HEK293T (cell line): ENCODE measurements at regions not wholly inside any gene's neighbourhood (a gene's known extent, or its start where the extent isn't known, plus 50 kb on each side); places are given as distances from the start of the nearest gene placed in this dataset.

Experiments
- CTCF ChIA-PET: fragments of 350-600 bp; formaldehyde crosslinking; extraction: SDS; loops from one replicate; lab custom pipeline; 2021; ENCODE audit warnings: antibody characterized with exemption, inconsistent platforms; lab: Yijun Ruan, JAX
- POLR2A ChIA-PET: fragments of 350-600 bp; formaldehyde crosslinking; extraction: SDS; loops from one replicate; lab custom pipeline; 2020; ENCODE audit warnings: antibody characterized with exemption, inconsistent platforms; lab: Yijun Ruan, JAX
- DNase-seq: peaks from one replicate; pipeline ENCODE4 v3.0.0; 2012; ENCODE audit warnings: mixed read lengths; ENCODE audit errors: extremely low spot score
- ARNT ChIP-seq: fragments of 450-650 bp; IDR thresholded peaks from 2 replicates; pipeline ENCODE4 v1.6.1; 2017; ENCODE audit warnings: mild to moderate bottlenecking
- BHLHE40 ChIP-seq: fragments of 450-650 bp; IDR thresholded peaks from 2 replicates; pipeline ENCODE4 v1.6.1; 2016; ENCODE audit warnings: mild to moderate bottlenecking, moderate library complexity, borderline replicate concordance
- CTBP1 ChIP-seq: fragments of 450-650 bp; IDR thresholded peaks from 2 replicates; pipeline ENCODE4 v1.6.1; 2016; ENCODE audit warnings: borderline replicate concordance
- ELF4 ChIP-seq: fragments of 450-650 bp; IDR thresholded peaks from 2 replicates; pipeline ENCODE4 v1.6.1; 2017; ENCODE audit warnings: antibody characterized with exemption
- FOXA1 ChIP-seq: fragments of 450-650 bp; IDR thresholded peaks from 2 replicates; pipeline ENCODE4 v1.6.1; 2016; ENCODE audit warnings: mild to moderate bottlenecking
- FOXK2 ChIP-seq: fragments of 450-650 bp; IDR thresholded peaks from 2 replicates; pipeline ENCODE4 v1.6.1; 2016; ENCODE audit warnings: mild to moderate bottlenecking
- FOXM1 ChIP-seq: fragments of 450-650 bp; IDR thresholded peaks from 2 replicates; pipeline ENCODE4 v1.6.1; 2017; ENCODE audit warnings: mild to moderate bottlenecking, borderline replicate concordance
- HDGF ChIP-seq: fragments of 450-650 bp; IDR thresholded peaks from 2 replicates; pipeline ENCODE4 v1.6.1; 2017; ENCODE audit warnings: antibody characterized with exemption, borderline replicate concordance
- L3MBTL2 ChIP-seq: fragments of 450-650 bp; conservative IDR thresholded peaks from 2 replicates; pipeline ENCODE4 v1.6.1; 2016; ENCODE audit warnings: mild to moderate bottlenecking
- LEF1 ChIP-seq: fragments of 450-650 bp; IDR thresholded peaks from 2 replicates; pipeline ENCODE4 v1.6.1; 2017; ENCODE audit warnings: mild to moderate bottlenecking, borderline replicate concordance
- NFRKB ChIP-seq: fragments of 450-650 bp; IDR thresholded peaks from 2 replicates; pipeline ENCODE4 v1.6.1; 2016; ENCODE audit warnings: mild to moderate bottlenecking, moderate library complexity
- PKNOX1 ChIP-seq: fragments of 450-650 bp; IDR thresholded peaks from 2 replicates; pipeline ENCODE4 v1.6.1; 2016
- SP1 ChIP-seq: fragments of 450-650 bp; IDR thresholded peaks from 2 replicates; pipeline ENCODE4 v1.6.1; 2017
- SUZ12 ChIP-seq: fragments of 450-650 bp; IDR thresholded peaks from 2 replicates; pipeline ENCODE4 v1.6.1; 2016; ENCODE audit warnings: mild to moderate bottlenecking
- TARDBP ChIP-seq: fragments of 450-650 bp; IDR thresholded peaks from 2 replicates; pipeline ENCODE4 v1.6.1; 2016
- ZNF384 ChIP-seq: fragments of 450-650 bp; IDR thresholded peaks from 2 replicates; pipeline ENCODE4 v1.6.1; 2016

GRCh38 chr4:96186593-96186992 lies 346.7 kb downstream of the PDHA2 start:
- TF ChIP-seq FOXK2 (no peak), ARNT (no peak), L3MBTL2 (no peak), TARDBP (no peak), SUZ12 (no peak), ELF4 (no peak), NFRKB (no peak), LEF1 (no peak), HDGF (no peak), PKNOX1 (no peak), BHLHE40 (no peak), FOXA1 (no peak), CTBP1 (no peak), FOXM1 (no peak), SP1 (no peak), ZNF384 (no peak)
- no peak for DNase-seq
- CTCF ChIA-PET = no interaction called here
- POLR2A ChIA-PET = no interaction called here

GRCh38 chr4:96189761-96190160 lies 349.9 kb downstream of the PDHA2 start:
- no peak for DNase-seq
- TF ChIP-seq L3MBTL2 (no peak), FOXA1 (no peak), ZNF384 (no peak), LEF1 (no peak), PKNOX1 (no peak), SP1 (no peak), SUZ12 (no peak), ARNT (no peak), CTBP1 (no peak), FOXM1 (no peak), BHLHE40 (no peak), HDGF (no peak), ELF4 (no peak), TARDBP (no peak), FOXK2 (no peak), NFRKB (no peak)
- ChIA-PET POLR2A (no interaction called here), CTCF (no interaction called here)

- CTCF ChIA-PET = interaction anchor here (0.7 kb wide), 1 partner anchor 719 kb away, joined by 3 read pairs; no protein-coding TSS in a partner anchor
- no peak for DNase-seq
- TF ChIP-seq PKNOX1 (no peak), ARNT (no peak), SUZ12 (no peak), SP1 (no peak)
- POLR2A ChIA-PET = no interaction called here
These were observed 353.2 kb downstream of the PDHA2 start for GRCh38 chr4:96193061-96193460.

- TF ChIP-seq HDGF (no peak), ZNF384 (no peak), SUZ12 (no peak), L3MBTL2 (no peak), SP1 (no peak), ARNT (no peak), FOXA1 (no peak), BHLHE40 (no peak), FOXM1 (no peak), PKNOX1 (no peak), LEF1 (no peak), FOXK2 (no peak), TARDBP (no peak), ELF4 (no peak), NFRKB (no peak), CTBP1 (no peak)
- ChIA-PET POLR2A (no interaction called here), CTCF (no interaction called here)
- DNase-seq = no peak
These were observed 355.1 kb downstream of the PDHA2 start for GRCh38 chr4:96194993-96195392.

GRCh38 chr4:96205143-96205936 lies 365.4 kb downstream of the PDHA2 start:
- CTCF ChIA-PET = no interaction called here
- DNase-seq = no peak
- TF ChIP-seq SP1 (no peak), LEF1 (no peak), NFRKB (no peak), PKNOX1 (no peak), ELF4 (no peak), L3MBTL2 (no peak), ARNT (no peak), FOXM1 (no peak), TARDBP (no peak), FOXK2 (no peak), SUZ12 (no peak)
- POLR2A ChIA-PET = no interaction called here
